GM19043 (cell line): ENCODE measurements at regions not wholly inside any gene's neighbourhood (a gene's known extent, or its start where the extent isn't known, plus 50 kb on each side); places are given as distances from the start of the nearest gene placed in this dataset.

ENCODE experiments used
- ATAC-seq: cut with Tn5 transposase; IDR thresholded peaks from one replicate; pipeline ENCODE4 v1.9.1; 2021; ENCODE audit warnings: low read depth; ENCODE audit not compliant: unreplicated experiment

GRCh38 chr20:22984008-22984407, 51.1 kb upstream of the SSTR4 start:
- no peak for ATAC-seq

- no peak for ATAC-seq
Observed at GRCh38 chr20:22984606-22985005, 50.5 kb upstream of the SSTR4 start.

- ATAC-seq: no peak
Observed at GRCh38 chr20:22985239-22985778, 49.8 kb upstream of the SSTR4 start.
